ENCODE measurements at regions not wholly inside any gene's neighbourhood (a gene's known extent, or its start where the extent isn't known, plus 50 kb on each side); places are given as distances from the start of the nearest gene placed in this dataset.

DNA sequence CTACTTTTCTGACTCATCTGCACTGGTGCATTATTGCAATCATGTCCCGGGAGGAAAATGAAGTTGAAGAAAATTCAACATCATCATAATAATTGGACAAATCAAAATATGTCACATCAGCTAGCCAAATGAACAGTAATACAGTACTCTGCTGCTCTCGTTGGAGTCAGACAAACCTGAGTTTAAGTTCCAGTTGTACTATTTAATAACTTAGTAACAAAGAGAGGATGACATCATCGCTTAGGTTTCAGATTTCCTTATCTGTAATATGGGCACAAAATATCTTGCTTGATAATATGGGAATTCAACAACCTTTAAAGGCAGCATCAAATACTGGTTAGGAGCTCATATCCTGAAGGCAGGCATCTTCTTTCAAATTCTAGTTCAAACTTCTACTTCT lies 1248.9 kb upstream of the ACO1 start:
- TF ChIP-seq SMAD5 (IDR thresholded peaks at IDR 0.05; ENCODE audit: low read depth), result no peak
- TF ChIP-seq SMC3 (IDR thresholded peaks at IDR 0.05; ENCODE audit: borderline replicate concordance, low read length), result no peak
- TF ChIP-seq TAF1 (IDR thresholded peaks at IDR 0.05; ENCODE audit: borderline replicate concordance, low read depth, low read length), result no peak
- TF ChIP-seq SREBF2 (IDR thresholded peaks at IDR 0.05; ENCODE audit: low read length), result no peak
- TF ChIP-seq, protein P1, sequence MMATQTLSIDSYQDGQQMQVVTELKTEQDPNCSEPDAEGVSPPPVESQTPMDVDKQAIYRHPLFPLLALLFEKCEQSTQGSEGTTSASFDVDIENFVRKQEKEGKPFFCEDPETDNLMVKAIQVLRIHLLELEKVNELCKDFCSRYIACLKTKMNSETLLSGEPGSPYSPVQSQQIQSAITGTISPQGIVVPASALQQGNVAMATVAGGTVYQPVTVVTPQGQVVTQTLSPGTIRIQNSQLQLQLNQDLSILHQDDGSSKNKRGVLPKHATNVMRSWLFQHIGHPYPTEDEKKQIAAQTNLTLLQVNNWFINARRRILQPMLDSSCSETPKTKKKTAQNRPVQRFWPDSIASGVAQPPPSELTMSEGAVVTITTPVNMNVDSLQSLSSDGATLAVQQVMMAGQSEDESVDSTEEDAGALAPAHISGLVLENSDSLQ (IDR thresholded peaks at IDR 0.05), result no peak
- TF ChIP-seq SP1 (IDR thresholded peaks at IDR 0.05; ENCODE audit: low read depth, low read length), result no peak
- TF ChIP-seq POLR2A (IDR thresholded peaks at IDR 0.05; ENCODE audit: low read depth, low read length), result no peak
- TF ChIP-seq, protein P2, sequence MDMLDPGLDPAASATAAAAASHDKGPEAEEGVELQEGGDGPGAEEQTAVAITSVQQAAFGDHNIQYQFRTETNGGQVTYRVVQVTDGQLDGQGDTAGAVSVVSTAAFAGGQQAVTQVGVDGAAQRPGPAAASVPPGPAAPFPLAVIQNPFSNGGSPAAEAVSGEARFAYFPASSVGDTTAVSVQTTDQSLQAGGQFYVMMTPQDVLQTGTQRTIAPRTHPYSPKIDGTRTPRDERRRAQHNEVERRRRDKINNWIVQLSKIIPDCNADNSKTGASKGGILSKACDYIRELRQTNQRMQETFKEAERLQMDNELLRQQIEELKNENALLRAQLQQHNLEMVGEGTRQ (IDR thresholded peaks at IDR 0.05; ENCODE audit: borderline replicate concordance, low read depth, low read length), result no peak
- no peak for TF ChIP-seq ETV6 (conservative IDR thresholded peaks at IDR 0.05 in 1 of 2, IDR thresholded peaks at IDR 0.05 in 1 of 2; ENCODE audit: borderline replicate concordance in 1 of 2, low read depth in 1 of 2)
- TF ChIP-seq, protein P3, sequence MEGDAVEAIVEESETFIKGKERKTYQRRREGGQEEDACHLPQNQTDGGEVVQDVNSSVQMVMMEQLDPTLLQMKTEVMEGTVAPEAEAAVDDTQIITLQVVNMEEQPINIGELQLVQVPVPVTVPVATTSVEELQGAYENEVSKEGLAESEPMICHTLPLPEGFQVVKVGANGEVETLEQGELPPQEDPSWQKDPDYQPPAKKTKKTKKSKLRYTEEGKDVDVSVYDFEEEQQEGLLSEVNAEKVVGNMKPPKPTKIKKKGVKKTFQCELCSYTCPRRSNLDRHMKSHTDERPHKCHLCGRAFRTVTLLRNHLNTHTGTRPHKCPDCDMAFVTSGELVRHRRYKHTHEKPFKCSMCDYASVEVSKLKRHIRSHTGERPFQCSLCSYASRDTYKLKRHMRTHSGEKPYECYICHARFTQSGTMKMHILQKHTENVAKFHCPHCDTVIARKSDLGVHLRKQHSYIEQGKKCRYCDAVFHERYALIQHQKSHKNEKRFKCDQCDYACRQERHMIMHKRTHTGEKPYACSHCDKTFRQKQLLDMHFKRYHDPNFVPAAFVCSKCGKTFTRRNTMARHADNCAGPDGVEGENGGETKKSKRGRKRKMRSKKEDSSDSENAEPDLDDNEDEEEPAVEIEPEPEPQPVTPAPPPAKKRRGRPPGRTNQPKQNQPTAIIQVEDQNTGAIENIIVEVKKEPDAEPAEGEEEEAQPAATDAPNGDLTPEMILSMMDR (IDR thresholded peaks at IDR 0.05 in 2 of 3, conservative IDR thresholded peaks at IDR 0.05 in 1 of 3; ENCODE audit: control insufficient read depth in 2 of 3, extremely low read depth in 1 of 3, insufficient read depth in 1 of 3, low read depth in 3 of 3, low read length in 3 of 3), result no peak
- no peak for TF ChIP-seq SPI1 (IDR thresholded peaks at IDR 0.05; ENCODE audit: borderline replicate concordance, insufficient read depth, low read depth, low read length)
